Sigmoid colon (tissue), 6 donors: ENCODE measurements at regions not wholly inside any gene's neighbourhood (a gene's known extent, or its start where the extent isn't known, plus 50 kb on each side); places are given as distances from the start of the nearest gene placed in this dataset.

ENCODE experiments used
- DNase-seq: peaks from one replicate; pipeline ENCODE4 v3.0.0-alpha.2; 2019
- H3K27ac ChIP-seq, 4 donors: fragments of 200-600 bp; sonication (generic); one replicate each; pipeline ENCODE4 v1.5.1; 2016 to 2019; ENCODE audit warnings: mild to moderate bottlenecking in 1 of 4
- H3K27me3 ChIP-seq, 3 donors: fragments of 200-600 bp; sonication (generic); one replicate each; pipeline ENCODE4 v1.5.1; 2019; ENCODE audit warnings: mild to moderate bottlenecking in 1 of 3
- H3K36me3 ChIP-seq, 4 donors: fragments of 200-600 bp; sonication (generic); one replicate each; pipeline ENCODE4 v1.5.1; 2016 to 2019
- H3K4me1 ChIP-seq, 4 donors: fragments of 200-600 bp; sonication (generic); one replicate each; pipeline ENCODE4 v1.5.1; 2017 to 2019
- H3K4me3 ChIP-seq, 4 donors: fragments of 200-600 bp; sonication (generic); one replicate each; pipeline ENCODE4 v1.5.1; 2017 to 2019; ENCODE audit warnings: mild to moderate bottlenecking in 2 of 4, moderate library complexity in 1 of 4
- H3K9me3 ChIP-seq, 4 donors: fragments of 200-600 bp in 3 of 4; sonication (generic) in 3 of 4; one replicate each; pipeline versions ENCODE4 v1.5.1 to v1.6.1; 2013 to 2019
- EP300 ChIP-seq, 4 donors: sonication (generic); formaldehyde crosslinking; IDR thresholded peaks; one replicate each; pipeline ENCODE4 v1.6.1; 2017; ENCODE audit warnings: antibody characterized with exemption in 4 of 4
- POLR2A ChIP-seq, 2 donors: fragments of 450-650 bp; IDR thresholded peaks; one replicate each; pipeline ENCODE4 v1.6.1; 2016; ENCODE audit warnings: antibody characterized with exemption in 2 of 2, mild to moderate bottlenecking in 2 of 2, moderate library complexity in 2 of 2
- POLR2AphosphoS5 ChIP-seq, 4 donors: sonication (generic); formaldehyde crosslinking; IDR thresholded peaks; one replicate each; pipeline ENCODE4 v1.6.1; 2017; ENCODE audit warnings: antibody characterized with exemption in 4 of 4
- WGBS, 2 donors: extraction: QIAGEN DNeasy Blood & Tissue Kit; methylation state at CpG; one replicate each; pipeline ENCODE4 v1.1.7; 2013; 5-methylcytosine and 5-hydroxymethylcytosine counted together
- intact Hi-C: fragments of 100-400 bp; cut with DNase I; formaldehyde crosslinking; loops from one replicate; pipeline ENCODE4 v1.15.1; 2023
- TF ChIP-seq, protein P1 (sequence below), 4 experiments: fragments of 450-650 bp in 3 of 4; fragments of 200-600 bp in 1 of 4; IDR thresholded peaks; one replicate each; pipeline ENCODE4 v1.5.1; 2016 to 2019; ENCODE audit warnings: antibody characterized with exemption in 4 of 4, mild to moderate bottlenecking in 3 of 4, moderate library complexity in 2 of 4
- donor health status: healthy with polysubstance abuse.
- donor health status: healthy.

DNA sequence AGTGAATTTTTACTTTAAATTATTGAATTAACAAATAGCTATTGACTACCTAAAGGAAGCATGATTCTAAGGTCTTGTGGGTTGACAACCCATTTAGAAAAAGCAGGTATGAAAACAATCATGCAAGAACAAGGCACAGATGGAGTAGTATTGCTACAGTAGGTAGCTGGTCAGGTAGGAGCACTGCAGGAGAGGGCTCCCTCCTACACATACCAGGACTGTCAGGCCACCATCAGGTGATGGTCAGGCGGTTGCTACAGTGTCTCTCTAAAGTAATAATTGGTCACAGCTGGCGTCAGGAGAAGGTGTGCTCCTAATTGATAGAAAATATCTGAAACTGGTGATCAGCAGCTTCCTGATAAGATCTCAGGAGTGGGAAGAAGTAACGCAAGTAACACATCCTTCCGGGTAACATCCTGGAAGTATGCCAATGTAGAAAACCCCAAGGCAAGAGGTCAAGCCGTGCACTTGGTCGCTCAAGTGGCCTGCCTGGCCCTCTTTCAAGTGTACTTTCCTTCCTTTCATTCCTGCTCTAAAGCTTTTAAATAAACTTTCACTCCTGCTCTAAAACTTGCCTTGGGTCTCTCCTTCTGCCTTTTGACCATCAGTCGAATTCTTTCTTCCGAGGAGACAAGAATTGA is 486.5 kb downstream of the TMEM114 start:
- Histone ChIP-seq H3K27ac (no peak overlapping the region), H3K4me3 (no peak overlapping the region), H3K36me3 (no peaks in the 10 kb centered on the region), H3K27me3 (no peaks in the 10 kb centered on the region), H3K9me3 (no peaks in the 10 kb centered on the region), H3K4me1 (no peaks in the 10 kb centered on the region)
- WGBS, 2 donors, result 80 to 84% methylated on average over 8 of the region's 8 CpGs
- TF ChIP-seq POLR2A (IDR thresholded peaks at IDR 0.05) (no peak), POLR2AphosphoS5 (IDR thresholded peaks at IDR 0.05) (no peak), EP300 (IDR thresholded peaks at IDR 0.05) (no peak)
- TF ChIP-seq, protein P1, sequence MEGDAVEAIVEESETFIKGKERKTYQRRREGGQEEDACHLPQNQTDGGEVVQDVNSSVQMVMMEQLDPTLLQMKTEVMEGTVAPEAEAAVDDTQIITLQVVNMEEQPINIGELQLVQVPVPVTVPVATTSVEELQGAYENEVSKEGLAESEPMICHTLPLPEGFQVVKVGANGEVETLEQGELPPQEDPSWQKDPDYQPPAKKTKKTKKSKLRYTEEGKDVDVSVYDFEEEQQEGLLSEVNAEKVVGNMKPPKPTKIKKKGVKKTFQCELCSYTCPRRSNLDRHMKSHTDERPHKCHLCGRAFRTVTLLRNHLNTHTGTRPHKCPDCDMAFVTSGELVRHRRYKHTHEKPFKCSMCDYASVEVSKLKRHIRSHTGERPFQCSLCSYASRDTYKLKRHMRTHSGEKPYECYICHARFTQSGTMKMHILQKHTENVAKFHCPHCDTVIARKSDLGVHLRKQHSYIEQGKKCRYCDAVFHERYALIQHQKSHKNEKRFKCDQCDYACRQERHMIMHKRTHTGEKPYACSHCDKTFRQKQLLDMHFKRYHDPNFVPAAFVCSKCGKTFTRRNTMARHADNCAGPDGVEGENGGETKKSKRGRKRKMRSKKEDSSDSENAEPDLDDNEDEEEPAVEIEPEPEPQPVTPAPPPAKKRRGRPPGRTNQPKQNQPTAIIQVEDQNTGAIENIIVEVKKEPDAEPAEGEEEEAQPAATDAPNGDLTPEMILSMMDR (IDR thresholded peaks at IDR 0.05), result no peak
- intact Hi-C loops, result no loop called here
- no peak for DNase-seq

DNA sequence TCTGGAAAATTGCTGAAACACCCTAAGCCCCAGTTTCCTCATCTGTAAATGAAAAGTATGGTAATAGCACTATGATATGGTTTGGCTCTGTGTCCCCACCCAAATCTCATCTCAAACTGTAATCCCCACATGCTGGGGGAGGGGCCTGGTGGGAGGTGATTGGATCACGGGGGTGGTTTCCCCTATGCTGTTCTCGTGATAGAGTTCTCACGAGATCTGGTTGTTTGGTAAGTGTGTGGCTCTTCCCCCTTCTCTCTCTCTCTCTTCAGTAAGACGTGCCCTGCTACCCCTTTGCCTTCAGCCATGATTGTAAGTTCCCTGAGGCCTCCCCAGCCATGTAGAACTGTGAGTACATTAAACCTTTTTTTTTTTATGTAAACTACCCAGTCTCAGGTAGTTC is 490.7 kb downstream of the TMEM114 start:
- Histone ChIP-seq H3K9me3 (no peaks in the 10 kb centered on the region), H3K4me1 (no peaks in the 10 kb centered on the region), H3K27me3 (no peaks in the 10 kb centered on the region), H3K36me3 (no peaks in the 10 kb centered on the region), H3K27ac (no peak overlapping the region), H3K4me3 (no peak overlapping the region)
- TF ChIP-seq POLR2A (IDR thresholded peaks at IDR 0.05) (no peak), EP300 (IDR thresholded peaks at IDR 0.05) (no peak), POLR2AphosphoS5 (IDR thresholded peaks at IDR 0.05) (no peak)
- TF ChIP-seq, protein P1 (IDR thresholded peaks at IDR 0.05), result no peak
- intact Hi-C loops, result no loop called here
- WGBS, 2 donors, result 58 to 65% methylated on average over 4 of the region's 4 CpGs
- DNase-seq, result no peak

DNA sequence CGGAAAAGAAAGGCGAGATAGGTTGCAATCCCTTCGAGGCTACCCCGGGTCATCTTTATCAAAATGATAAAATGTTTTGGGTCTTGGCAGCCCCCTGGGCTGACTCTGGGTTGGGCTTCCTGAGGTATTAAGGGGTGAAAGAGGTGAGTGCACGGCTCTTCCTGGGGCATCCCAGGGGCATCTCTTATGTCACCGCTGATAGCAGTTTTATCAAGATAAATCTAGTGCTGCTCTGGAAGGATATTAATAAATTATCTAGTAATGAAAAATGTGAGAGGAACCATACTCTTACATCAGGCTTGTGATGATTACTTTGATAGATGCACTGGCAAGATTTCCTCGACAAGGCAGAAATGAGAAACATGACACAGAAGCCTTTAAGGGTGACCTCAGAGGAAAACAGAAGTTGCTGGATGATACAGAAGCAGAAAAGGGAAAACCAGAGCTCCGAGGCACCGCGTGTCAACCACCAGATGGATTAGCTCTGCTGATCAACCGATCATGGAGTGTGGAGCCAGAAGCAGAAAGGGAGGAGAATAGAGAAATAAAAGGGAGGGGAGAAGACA is 491.3 kb downstream of the TMEM114 start:
- no peak for DNase-seq
- WGBS, 2 donors, result 79 to 81% methylated on average over 11 of the region's 11 CpGs
- Histone ChIP-seq H3K27ac (no peak overlapping the region), H3K36me3 (no peaks in the 10 kb centered on the region), H3K9me3 (no peaks in the 10 kb centered on the region), H3K4me3 (no peak overlapping the region), H3K27me3 (no peaks in the 10 kb centered on the region), H3K4me1 (no peaks in the 10 kb centered on the region)
- TF ChIP-seq EP300 (IDR thresholded peaks at IDR 0.05) (no peak), POLR2AphosphoS5 (IDR thresholded peaks at IDR 0.05) (no peak), POLR2A (IDR thresholded peaks at IDR 0.05) (no peak)
- TF ChIP-seq, protein P1 (IDR thresholded peaks at IDR 0.05), result no peak
- intact Hi-C loops, result no loop called here

DNA sequence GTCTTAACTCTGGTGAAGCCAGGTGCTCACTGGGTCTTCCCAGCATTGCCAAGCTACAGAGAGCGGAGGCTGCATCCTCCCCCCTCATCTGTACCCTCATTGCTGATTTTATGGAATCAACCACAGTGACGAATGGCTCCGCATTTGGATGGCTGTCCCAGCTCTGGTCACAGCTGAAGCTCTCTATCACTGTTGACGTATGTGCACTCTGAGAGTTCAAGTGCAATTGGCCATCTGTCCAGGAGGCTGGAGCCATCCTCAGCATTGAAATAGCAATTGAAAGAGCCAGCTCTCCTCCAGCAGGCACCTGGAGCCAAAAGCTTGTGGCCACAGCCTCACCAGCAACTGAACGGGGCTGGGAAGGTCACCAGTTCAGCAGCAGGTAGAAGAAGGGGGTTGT is 494.1 kb downstream of the TMEM114 start:
- TF ChIP-seq POLR2AphosphoS5 (IDR thresholded peaks at IDR 0.05) (no peak), POLR2A (IDR thresholded peaks at IDR 0.05) (no peak), EP300 (IDR thresholded peaks at IDR 0.05) (no peak)
- TF ChIP-seq, protein P1 (IDR thresholded peaks at IDR 0.05), result no peak
- H3K4me3 ChIP-seq, result no peak overlapping the region
- 87 to 88% methylated on average over 5 of the region's 5 CpGs for WGBS, 2 donors
- no peak for DNase-seq
- H3K36me3 ChIP-seq, result no peaks in the 10 kb centered on the region
- no peak overlapping the region for H3K27ac ChIP-seq
- H3K27me3 ChIP-seq, result no peaks in the 10 kb centered on the region
- intact Hi-C loops, result no loop called here
- H3K9me3 ChIP-seq, result no peaks in the 10 kb centered on the region
- H3K4me1 ChIP-seq, result no peaks in the 10 kb centered on the region

DNA sequence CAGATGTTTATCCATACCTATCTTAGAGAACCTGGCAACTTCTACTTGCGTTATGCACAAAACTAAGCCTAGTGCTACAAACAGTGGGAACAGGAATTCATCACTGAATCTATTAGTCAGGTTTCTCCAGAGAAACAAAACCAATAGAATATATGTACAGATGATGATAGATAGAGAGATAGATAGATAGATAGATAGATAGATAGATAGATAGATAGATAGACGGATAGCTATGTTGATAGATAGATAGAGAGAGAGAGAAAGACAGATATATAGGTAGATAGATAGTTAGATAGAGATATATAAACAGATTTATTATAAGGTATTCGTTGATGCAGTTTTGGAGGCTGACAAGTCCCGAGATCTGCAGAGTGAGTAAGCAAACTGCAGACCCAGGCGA is 495.6 kb downstream of the TMEM114 start:
- 86% methylated on average over 5 of the region's 5 CpGs for WGBS, 2 donors
- no peak for DNase-seq
- intact Hi-C loops, result no loop called here

More for the DNA sequence above, 495.6 kb downstream of the TMEM114 start:
- H3K9me3 ChIP-seq, result no peaks in the 10 kb centered on the region
- no peak overlapping the region for H3K27ac ChIP-seq
- H3K27me3 ChIP-seq, result no peaks in the 10 kb centered on the region
- no peak for TF ChIP-seq EP300 (IDR thresholded peaks at IDR 0.05)
- TF ChIP-seq POLR2A (IDR thresholded peaks at IDR 0.05), result no peak
- TF ChIP-seq, protein P1 (IDR thresholded peaks at IDR 0.05), result no peak
- TF ChIP-seq POLR2AphosphoS5 (IDR thresholded peaks at IDR 0.05), result no peak
- H3K4me1 ChIP-seq, result no peaks in the 10 kb centered on the region
- H3K4me3 ChIP-seq, result no peak overlapping the region
- no peaks in the 10 kb centered on the region for H3K36me3 ChIP-seq
